ENCODE measurements at regions not wholly inside any gene's neighbourhood (a gene's known extent, or its start where the extent isn't known, plus 50 kb on each side); places are given as distances from the start of the nearest gene placed in this dataset.

DNA sequence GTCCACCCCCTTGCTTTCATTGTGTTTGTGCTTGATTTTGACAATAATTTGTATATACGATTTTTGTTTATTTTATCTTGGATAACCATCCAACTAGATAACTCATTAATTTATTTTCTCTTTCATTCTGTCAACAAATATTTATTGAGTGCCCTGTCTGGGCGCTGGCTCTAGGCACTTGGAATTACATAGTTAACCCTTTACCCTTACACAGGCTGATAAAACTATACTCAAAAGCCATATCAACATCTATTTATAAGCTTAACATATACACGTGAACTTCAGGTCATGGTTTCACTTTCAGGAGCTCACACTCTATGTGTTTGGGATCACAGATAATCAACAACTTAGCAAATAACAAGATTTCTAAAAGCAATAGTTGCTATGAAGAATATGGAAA, 226.3 kb upstream of the PPARGC1A start:
- no peak overlapping the region for H2BK20ac ChIP-seq (ENCODE audit: low read length)
- no peak overlapping the region for H2BK15ac ChIP-seq (ENCODE audit: low read length)
- no peaks in the 10 kb centered on the region for H4K20me1 ChIP-seq (replicated peaks in 1 of 2; ENCODE audit: control insufficient read depth in 1 of 2, insufficient read depth in 2 of 2, low read length in 2 of 2)
- peaks cover 0 to 3% (median 0%) of the 10 kb centered on the region in 4 experiments; a peak in 2 of 7 replicates for H3K4me1 ChIP-seq (replicated peaks in 1 of 4; ENCODE audit: control insufficient read depth in 3 of 4, insufficient read depth in 4 of 4, low read length in 3 of 4)
- no peak overlapping the region for H4K5ac ChIP-seq (ENCODE audit: insufficient read length, low read depth, low read length)
- H3K4me2 ChIP-seq (ENCODE audit: insufficient read depth in 1 of 2, low read depth in 2 of 2, low read length in 2 of 2): no peak overlapping the region
- H4K91ac ChIP-seq (replicated peaks; ENCODE audit: insufficient read length, low read length): no peak overlapping the region
- CTCF ChIA-PET (ENCODE audit: partially characterized antibody): interaction anchor here (2.4 kb wide), 1 partner anchor 12 kb away, joined by 6 read pairs; no protein-coding TSS in a partner anchor
- H2AFZ ChIP-seq (ENCODE audit: low read length): no peak overlapping the region
- H3K9ac ChIP-seq (replicated peaks in 1 of 4; ENCODE audit: extremely low read depth in 1 of 4, low read depth in 3 of 4, low read length in 3 of 4): no peak overlapping the region
- no peak overlapping the region for H2BK12ac ChIP-seq (ENCODE audit: low read depth, low read length)
- no peak overlapping the region for H2BK120ac ChIP-seq (replicated peaks; ENCODE audit: low read depth, low read length)
- no peak overlapping the region for H2BK5ac ChIP-seq (ENCODE audit: low read depth, low read length)
- no peaks in the 10 kb centered on the region for H3K9me3 ChIP-seq (ENCODE audit: insufficient read depth in 2 of 2, low read depth in 1 of 2, low read length in 1 of 2)
- H3K79me2 ChIP-seq (ENCODE audit: control insufficient read depth in 1 of 2, insufficient read depth in 2 of 2, low read length in 2 of 2): no peaks in the 10 kb centered on the region
- WGBS, 2 experiments (ENCODE audit: extremely low coverage in 1 of 2, insufficient coverage in 1 of 2, insufficient read length in 1 of 2, insufficient replicate concordance in 2 of 2, low coverage in 1 of 2, low lambda C conversion rate in 2 of 2, missing lambda C conversion rate in 1 of 2): 84% methylated on average over 3 of the region's 3 CpGs; no CpG with 5 or more reads in 1 of the 2 experiments
- H3K14ac ChIP-seq (ENCODE audit: insufficient read length): no peak overlapping the region
- no peaks in the 10 kb centered on the region for H3K79me1 ChIP-seq (ENCODE audit: low read depth, low read length)
- no peak overlapping the region for H3K56ac ChIP-seq (replicated peaks; ENCODE audit: insufficient read length, low read depth, low read length)
- no peak overlapping the region for H2AK5ac ChIP-seq (ENCODE audit: low read depth, low read length)
- POLR2A ChIA-PET (ENCODE audit: partially characterized antibody): interaction anchor here (0.6 kb wide), 1 partner anchor 853 kb away, joined by 3 read pairs; no protein-coding TSS in a partner anchor
- H3K18ac ChIP-seq (ENCODE audit: extremely low read depth, low read length): no peak overlapping the region
- H3K4ac ChIP-seq (replicated peaks; ENCODE audit: insufficient read length, low read depth, low read length): no peak overlapping the region
- H4K8ac ChIP-seq (ENCODE audit: extremely low read depth, insufficient read depth, low read length): no peak overlapping the region
- H3K4me3 ChIP-seq (ENCODE audit: extremely low read depth in 1 of 4, insufficient read depth in 2 of 4, low read depth in 3 of 4, low read length in 4 of 4): no peak overlapping the region
- H3K23me2 ChIP-seq (ENCODE audit: low read depth, low read length): no peaks in the 10 kb centered on the region; the same call in 1 of the 2 replicates
- no peak overlapping the region for H3K23ac ChIP-seq (ENCODE audit: insufficient read length)
- FAIRE-seq: no peak
- no peak for DNase-seq (ENCODE audit: low read depth in 1 of 2, low spot score in 2 of 2)
- no peaks in the 10 kb centered on the region for H3K27me3 ChIP-seq (replicated peaks in 1 of 4; ENCODE audit: control insufficient read depth in 3 of 4, extremely low read depth in 1 of 4, insufficient read depth in 3 of 4, low read length in 3 of 4)
- H3K36me3 ChIP-seq (ENCODE audit: control insufficient read depth in 2 of 4, insufficient read depth in 4 of 4, low read length in 3 of 4): no peaks in the 10 kb centered on the region
- no peak for TF ChIP-seq CHD1 (IDR thresholded peaks at IDR 0.05; ENCODE audit: low read depth, low read length)
- no peak for TF ChIP-seq SP2 (IDR thresholded peaks at IDR 0.05; ENCODE audit: low read length)
- H3K27ac ChIP-seq (ENCODE audit: low read depth, low read length): no peak overlapping the region
